Testis (tissue), 2 donors: ENCODE measurements at regions not wholly inside any gene's neighbourhood (a gene's known extent, or its start where the extent isn't known, plus 50 kb on each side); places are given as distances from the start of the nearest gene placed in this dataset.

Experiments
- DNase-seq: peaks from one replicate; pipeline ENCODE4 v3.0.0-alpha.2; 2019
- H3K27ac ChIP-seq, 2 donors: fragments of 200-600 bp; sonication (generic); one replicate each; pipeline ENCODE4 v1.5.1; 2019
- H3K27me3 ChIP-seq: fragments of 200-600 bp; sonication (generic); one replicate; pipeline ENCODE4 v1.5.1; 2019
- H3K36me3 ChIP-seq: fragments of 200-600 bp; sonication (generic); one replicate; pipeline ENCODE4 v1.5.1; 2017; ENCODE audit warnings: low read depth; ENCODE audit errors: missing control alignments
- H3K4me1 ChIP-seq: fragments of 200-600 bp; sonication (generic); one replicate; pipeline ENCODE4 v1.5.1; 2019
- H3K4me3 ChIP-seq, 2 donors: fragments of 200-600 bp; sonication (generic); one replicate each; pipeline ENCODE4 v1.5.1; 2017 to 2019
- H3K9me3 ChIP-seq: fragments of 200-600 bp; sonication (generic); one replicate; pipeline ENCODE4 v1.5.1; 2017
- CTCF ChIP-seq, 3 experiments: fragments of 450-650 bp in 2 of 3; fragments of 200-600 bp in 1 of 3; sonication (generic) in 1 of 3; IDR thresholded peaks; one replicate each; pipeline ENCODE4 v1.5.1; 2016 to 2019; ENCODE audit warnings: antibody characterized with exemption in 3 of 3, mild to moderate bottlenecking in 2 of 3, moderate library complexity in 1 of 3
- POLR2A ChIP-seq: fragments of 450-650 bp; IDR thresholded peaks from one replicate; pipeline ENCODE4 v1.6.1; 2017; ENCODE audit warnings: antibody characterized with exemption, mild to moderate bottlenecking, moderate library complexity
- WGBS, 2 donors: methylation state at CpG; one replicate each; pipeline ENCODE4 v1.1.5; 2018; 5-methylcytosine and 5-hydroxymethylcytosine counted together
- intact Hi-C: fragments of 100-400 bp; cut with DNase I; formaldehyde crosslinking; loops from one replicate; pipeline ENCODE4 v1.15.1; 2023; ENCODE audit warnings: low total_unique reads

DNA sequence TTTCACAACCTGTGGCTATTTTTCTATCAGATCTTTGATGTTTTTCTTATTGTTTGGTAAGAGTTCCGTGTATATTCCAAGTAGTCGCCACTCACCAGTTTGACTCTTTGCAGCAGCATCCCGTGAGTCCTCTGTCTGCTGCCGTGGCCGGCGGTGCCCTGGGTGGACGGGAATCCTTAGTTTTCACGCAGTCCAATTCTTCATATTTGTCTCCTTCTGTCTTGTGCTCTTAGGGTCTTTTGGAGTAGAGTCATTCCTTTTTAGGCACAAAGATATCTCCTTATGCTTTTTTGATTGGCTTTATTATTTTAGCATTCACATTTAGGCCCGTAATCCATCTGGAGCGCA, 94.9 kb upstream of the MSX1 start:
- whole genome bisulfite sequencing, 2 donors: 70 to 82% methylated on average over 10 of the region's 10 CpGs
- no peak for TF ChIP-seq CTCF (IDR thresholded peaks at IDR 0.05)
- H3K27ac ChIP-seq: no peak overlapping the region
- no peak overlapping the region for H3K4me3 ChIP-seq
- H3K9me3 ChIP-seq: no peaks in the 10 kb centered on the region
- no peaks in the 10 kb centered on the region for H3K36me3 ChIP-seq
- no peak for DNase-seq
- H3K4me1 ChIP-seq: no peaks in the 10 kb centered on the region
- intact Hi-C loops: no loop called here
- H3K27me3 ChIP-seq: no peaks in the 10 kb centered on the region

- H3K36me3 ChIP-seq: no peaks in the 10 kb centered on the region
- H3K4me3 ChIP-seq: no peak overlapping the region
- no peaks in the 10 kb centered on the region for H3K9me3 ChIP-seq
- H3K4me1 ChIP-seq: no peaks in the 10 kb centered on the region
- WGBS, 2 donors: 81 to 82% methylated on average over 14 of the region's 14 CpGs
- TF ChIP-seq POLR2A (no peak), CTCF (IDR thresholded peaks at IDR 0.05) (no peak)
- intact Hi-C loops: no loop called here
- H3K27ac ChIP-seq: no peak overlapping the region
- DNase-seq: no peak
- H3K27me3 ChIP-seq: no peaks in the 10 kb centered on the region
Observed at GRCh38 chr4:4763822-4764557, 95.5 kb upstream of the MSX1 start.

- H3K36me3 ChIP-seq: no peaks in the 10 kb centered on the region
- no peak overlapping the region for H3K4me3 ChIP-seq
- WGBS, 2 donors: 39 to 44% methylated on average over 27 of the region's 27 CpGs
- TF ChIP-seq POLR2A (no peak), CTCF (IDR thresholded peaks at IDR 0.05) (no peak)
- no peaks in the 10 kb centered on the region for H3K4me1 ChIP-seq
- intact Hi-C loops: no loop called here
- H3K9me3 ChIP-seq: no peaks in the 10 kb centered on the region
- DNase-seq: no peak
- no peak overlapping the region for H3K27ac ChIP-seq
- H3K27me3 ChIP-seq: no peaks in the 10 kb centered on the region
Observed at GRCh38 chr4:4762909-4763821, 96.3 kb upstream of the MSX1 start.

DNA sequence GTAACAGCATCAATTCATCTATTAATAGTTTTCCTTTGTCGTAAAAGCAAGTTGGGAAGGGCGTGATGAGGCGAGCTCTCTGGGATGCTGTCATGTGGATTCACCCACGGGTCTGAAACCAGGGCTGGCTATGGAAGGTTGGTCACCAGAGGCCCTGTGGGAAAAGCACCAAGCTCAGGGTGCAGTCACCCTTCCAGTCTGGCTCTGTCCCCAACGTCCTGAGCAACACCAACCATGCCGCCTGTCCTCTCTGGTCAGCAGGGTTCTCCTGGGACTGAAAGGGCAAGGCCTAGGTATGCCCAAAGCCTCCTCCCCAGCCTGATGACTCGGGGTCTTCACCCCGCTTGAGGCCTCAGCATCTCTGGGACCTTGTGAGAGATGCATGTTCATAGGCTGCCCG, 97.2 kb upstream of the MSX1 start:
- Histone ChIP-seq H3K9me3 (no peaks in the 10 kb centered on the region), H3K27ac (no peak overlapping the region), H3K36me3 (no peaks in the 10 kb centered on the region), H3K4me3 (no peak overlapping the region), H3K27me3 (no peaks in the 10 kb centered on the region), H3K4me1 (no peaks in the 10 kb centered on the region)
- 88 to 90% methylated on average over 9 of the region's 9 CpGs for WGBS, 2 donors
- TF ChIP-seq CTCF (IDR thresholded peaks at IDR 0.05) (no peak), POLR2A (no peak)
- intact Hi-C loops: no loop called here
- no peak for DNase-seq
